Lung (tissue), 11 donors: ENCODE measurements at regions not wholly inside any gene's neighbourhood (a gene's known extent, or its start where the extent isn't known, plus 50 kb on each side); places are given as distances from the start of the nearest gene placed in this dataset.

Source experiments
- ATAC-seq: fragments of 200-7000 bp; cut with Tn5 transposase; one replicate; pipeline ENCODE4 v1.9.1; 2020; ENCODE audit warnings: moderate number of reproducible peaks; ENCODE audit not compliant: insufficient read depth, low FRiP score
- DNase-seq, 3 donors: peaks; one replicate each; pipeline ENCODE4 v3.0.0-alpha.2; 2013 to 2017
- H3K27ac ChIP-seq, 2 donors: one replicate each; pipeline ENCODE4 v1.5.1; 2013; ENCODE audit warnings: mild to moderate bottlenecking in 2 of 2, moderate library complexity in 2 of 2, control low read depth in 1 of 2, inconsistent platforms in 1 of 2, low read depth in 1 of 2, low read length in 1 of 2
- H3K27me3 ChIP-seq, 3 donors: one replicate each; pipeline ENCODE4 v1.5.1; 2013; ENCODE audit warnings: low read length in 2 of 3; ENCODE audit not compliant: control insufficient read depth in 3 of 3, insufficient read depth in 3 of 3
- H3K36me3 ChIP-seq, 4 donors: one replicate each; pipeline ENCODE4 v1.5.1; 2013; ENCODE audit warnings: low read length in 4 of 4, mild to moderate bottlenecking in 1 of 4, moderate library complexity in 1 of 4; ENCODE audit not compliant: control insufficient read depth in 4 of 4, insufficient read depth in 4 of 4
- H3K4me1 ChIP-seq, 5 donors: one replicate each; pipeline ENCODE4 v1.5.1; 2013; ENCODE audit warnings: low read length in 5 of 5, mild to moderate bottlenecking in 2 of 5, moderate library complexity in 1 of 5; ENCODE audit not compliant: control insufficient read depth in 5 of 5, insufficient read depth in 5 of 5
- H3K4me3 ChIP-seq: one replicate; pipeline ENCODE4 v1.5.1; 2013; ENCODE audit warnings: mild to moderate bottlenecking, control low read depth, moderate library complexity
- H3K9ac ChIP-seq, 2 donors: one replicate each; pipeline ENCODE4 v1.5.1; 2013; ENCODE audit warnings: low read length in 2 of 2, control low read depth in 1 of 2; ENCODE audit not compliant: insufficient read depth in 1 of 2
- H3K9me3 ChIP-seq, 4 donors: one replicate each; pipeline ENCODE4 v1.5.1; 2013; ENCODE audit warnings: low read length in 3 of 4, mild to moderate bottlenecking in 1 of 4, moderate library complexity in 1 of 4; ENCODE audit not compliant: control insufficient read depth in 4 of 4, insufficient read depth in 3 of 4
- WGBS, 2 donors: extraction: QIAGEN DNeasy Blood & Tissue Kit; methylation state at CpG; one replicate each; pipeline ENCODE4 v1.1.7; 2013; 5-methylcytosine and 5-hydroxymethylcytosine counted together
- TF ChIP-seq, protein P1 (sequence below): IDR thresholded peaks from 2 replicates; pipeline ENCODE4 v1.5.1; 2012; ENCODE audit warnings: mild to moderate bottlenecking; ENCODE audit errors: control extremely low read depth, extremely low read depth
- donor health status: control.
- donor health status: control.
- donor health status: Bipolar disorder and iron deficiency.
- donor health status: healthy.
- donor health status: DM: yes; HTN: yes; CAD: no.

DNA sequence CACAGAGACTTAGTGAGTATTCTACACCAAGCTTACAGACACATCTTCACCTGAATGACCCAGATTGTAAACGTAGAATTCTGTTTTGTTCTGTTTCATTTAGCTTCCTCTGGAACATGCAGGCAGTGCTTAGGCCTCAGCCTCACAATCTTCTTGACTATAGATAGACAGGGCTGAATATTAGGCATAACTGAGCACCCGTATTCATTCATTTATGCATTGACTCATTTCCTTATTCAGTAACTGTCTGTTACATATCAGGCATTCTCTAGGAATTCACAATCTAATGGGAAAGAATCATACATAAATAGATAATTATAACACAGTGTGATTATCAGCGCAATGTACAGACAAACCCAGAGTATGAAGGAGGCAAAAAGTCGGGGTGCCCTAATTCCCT is 124.9 kb upstream of the ETAA1 start:
- Histone ChIP-seq H3K9me3 (no peaks in the 10 kb centered on the region), H3K27ac (no peak overlapping the region), H3K9ac (no peak overlapping the region), H3K4me3 (no peak overlapping the region), H3K4me1 (no peaks in the 10 kb centered on the region), H3K27me3 (no peaks in the 10 kb centered on the region), H3K36me3 (no peaks in the 10 kb centered on the region)
- 80 to 85% methylated on average over 4 of the region's 4 CpGs for WGBS, 2 donors
- TF ChIP-seq, protein P1, sequence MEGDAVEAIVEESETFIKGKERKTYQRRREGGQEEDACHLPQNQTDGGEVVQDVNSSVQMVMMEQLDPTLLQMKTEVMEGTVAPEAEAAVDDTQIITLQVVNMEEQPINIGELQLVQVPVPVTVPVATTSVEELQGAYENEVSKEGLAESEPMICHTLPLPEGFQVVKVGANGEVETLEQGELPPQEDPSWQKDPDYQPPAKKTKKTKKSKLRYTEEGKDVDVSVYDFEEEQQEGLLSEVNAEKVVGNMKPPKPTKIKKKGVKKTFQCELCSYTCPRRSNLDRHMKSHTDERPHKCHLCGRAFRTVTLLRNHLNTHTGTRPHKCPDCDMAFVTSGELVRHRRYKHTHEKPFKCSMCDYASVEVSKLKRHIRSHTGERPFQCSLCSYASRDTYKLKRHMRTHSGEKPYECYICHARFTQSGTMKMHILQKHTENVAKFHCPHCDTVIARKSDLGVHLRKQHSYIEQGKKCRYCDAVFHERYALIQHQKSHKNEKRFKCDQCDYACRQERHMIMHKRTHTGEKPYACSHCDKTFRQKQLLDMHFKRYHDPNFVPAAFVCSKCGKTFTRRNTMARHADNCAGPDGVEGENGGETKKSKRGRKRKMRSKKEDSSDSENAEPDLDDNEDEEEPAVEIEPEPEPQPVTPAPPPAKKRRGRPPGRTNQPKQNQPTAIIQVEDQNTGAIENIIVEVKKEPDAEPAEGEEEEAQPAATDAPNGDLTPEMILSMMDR, result no peak
- DNase-seq, result no peak
- ATAC-seq, result no peak

DNA sequence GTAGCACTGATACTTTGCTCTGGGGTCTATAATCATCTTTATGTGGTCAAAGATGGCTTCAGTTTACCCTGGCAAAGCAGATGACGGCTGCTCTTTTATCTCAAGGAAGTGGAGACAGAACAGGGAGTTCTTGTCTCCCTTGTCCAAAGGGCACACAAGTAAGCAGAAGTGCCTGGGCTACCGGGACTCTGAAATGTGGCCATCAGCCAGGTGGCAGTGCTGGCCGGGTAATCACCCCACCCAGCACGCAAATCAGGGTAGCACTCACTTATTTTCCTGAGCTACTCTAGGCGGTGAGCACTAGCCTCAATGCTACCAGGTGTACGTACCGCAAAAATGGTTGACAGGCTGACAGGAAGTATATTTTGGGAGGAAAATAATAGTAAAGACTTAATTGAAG is 119.7 kb upstream of the ETAA1 start:
- ATAC-seq (no peak), DNase-seq (no peak)
- no peaks in the 10 kb centered on the region for H3K36me3 ChIP-seq
- no peaks in the 10 kb centered on the region for H3K9me3 ChIP-seq
- H3K9ac ChIP-seq, result no peak overlapping the region
- H3K27ac ChIP-seq, result no peak overlapping the region
- WGBS, 2 donors, result 80 to 84% methylated on average over 7 of the region's 7 CpGs
- TF ChIP-seq, protein P1, result no peak
- H3K4me3 ChIP-seq, result no peak overlapping the region
- H3K4me1 ChIP-seq, result peaks cover 0 to 8% (median 3%) of the 10 kb centered on the region in 5 donors
- no peaks in the 10 kb centered on the region for H3K27me3 ChIP-seq

DNA sequence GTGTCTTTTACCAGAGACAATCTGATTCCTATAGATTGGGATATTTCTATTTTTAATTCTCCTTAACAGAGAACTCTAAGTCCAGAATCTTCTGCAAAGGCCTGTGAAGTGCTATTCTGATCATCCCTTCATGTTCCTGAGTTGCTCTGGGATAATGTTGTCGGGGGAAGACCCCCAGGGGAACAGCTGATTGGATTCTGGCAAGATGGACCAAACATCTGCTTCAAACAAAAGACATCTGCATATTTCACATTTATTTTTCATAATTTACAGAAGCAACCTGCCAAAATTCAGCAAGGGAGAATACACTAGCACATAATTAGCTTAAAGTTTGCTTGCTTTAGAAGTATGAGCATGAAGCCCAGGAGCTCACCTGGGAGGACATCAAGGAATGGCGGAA is 116.0 kb upstream of the ETAA1 start:
- no peaks in the 10 kb centered on the region for H3K9me3 ChIP-seq
- TF ChIP-seq, protein P1, result no peak
- H3K36me3 ChIP-seq, result no peaks in the 10 kb centered on the region
- ATAC-seq (no peak), DNase-seq (no peak)
- no peak overlapping the region for H3K27ac ChIP-seq
- H3K27me3 ChIP-seq, result no peaks in the 10 kb centered on the region
- peaks cover 0 to 13% (median 6%) of the 10 kb centered on the region in 5 donors for H3K4me1 ChIP-seq
- whole genome bisulfite sequencing, 2 donors, result 84 to 86% methylated on average over 2 of the region's 2 CpGs
- H3K4me3 ChIP-seq, result no peak overlapping the region
- H3K9ac ChIP-seq, result no peak overlapping the region

DNA sequence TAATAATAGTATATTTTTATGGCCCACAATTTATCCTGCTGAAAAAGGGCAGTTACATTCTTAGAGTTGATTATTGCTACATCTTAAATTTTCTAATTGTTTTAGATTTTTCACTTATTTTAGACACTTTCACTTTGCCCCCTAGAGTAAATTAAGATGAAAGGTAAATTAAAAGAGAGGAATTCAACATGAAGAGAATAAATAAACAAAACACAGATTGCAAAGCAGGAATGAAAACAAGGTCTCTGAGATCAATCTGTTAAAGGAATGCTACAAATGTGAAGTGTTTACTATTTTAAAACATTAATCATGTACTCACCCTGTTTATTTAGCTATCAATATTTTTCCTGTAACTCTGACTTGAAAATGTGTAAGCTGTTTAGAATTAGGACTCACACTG is 113.5 kb upstream of the ETAA1 start:
- no peak for DNase-seq
- no peaks in the 10 kb centered on the region for H3K36me3 ChIP-seq
- H3K9me3 ChIP-seq, result no peaks in the 10 kb centered on the region
- no peaks in the 10 kb centered on the region for H3K27me3 ChIP-seq
- H3K4me1 ChIP-seq, result peaks cover 0 to 13% (median 6%) of the 10 kb centered on the region in 5 donors
- no peak for ATAC-seq
- H3K4me3 ChIP-seq, result no peak overlapping the region
- no peak overlapping the region for H3K27ac ChIP-seq
- TF ChIP-seq, protein P1, result no peak
- H3K9ac ChIP-seq, result no peak overlapping the region
